Progenitor cell of endocrine pancreas (in vitro differentiated cells): ENCODE measurements at regions not wholly inside any gene's neighbourhood (a gene's known extent, or its start where the extent isn't known, plus 50 kb on each side); places are given as distances from the start of the nearest gene placed in this dataset.
A peak's percentile ranks its signal among the peaks of the same experiment; 100 is the strongest.
"Not testable (repeated sequence)": the region's sequence is repeated elsewhere in the genome, so short reads cannot be mapped to it uniquely, and the experiment has no call there.

Experiments used
- DNase-seq: peaks from one replicate; pipeline ENCODE4 v3.0.0; 2021; ENCODE audit warnings: low spot score; ENCODE audit not compliant: unreplicated experiment
- H3K27ac Mint-ChIP-seq: 2 replicates; pipeline ENCODE4 v1.8.0; 2021; ENCODE audit warnings: mild to moderate bottlenecking, moderate library complexity, mixed read lengths
- H3K27me3 Mint-ChIP-seq: 2 replicates; pipeline ENCODE4 v1.8.0; 2021; ENCODE audit warnings: mixed read lengths
- H3K36me3 Mint-ChIP-seq: 2 replicates; pipeline ENCODE4 v1.8.0; 2022; ENCODE audit warnings: mixed read lengths; ENCODE audit not compliant: insufficient read depth
- H3K4me1 Mint-ChIP-seq: 2 replicates; pipeline ENCODE4 v1.8.0; 2021; ENCODE audit warnings: low read depth, mixed read lengths
- H3K4me3 Mint-ChIP-seq: 2 replicates; pipeline ENCODE4 v1.8.0; 2021; ENCODE audit warnings: low read depth, mild to moderate bottlenecking, moderate library complexity, mixed read lengths
- H3K9me3 Mint-ChIP-seq: 2 replicates; pipeline ENCODE4 v1.8.0; 2021; ENCODE audit warnings: low read depth, mixed read lengths
- CTCF ChIP-seq: fragments of 200-600 bp; sonication (generic); IDR thresholded peaks from one replicate; pipeline ENCODE4 v1.5.0; 2021; ENCODE audit warnings: antibody characterized with exemption, mild to moderate bottlenecking; ENCODE audit not compliant: unreplicated experiment

DNA sequence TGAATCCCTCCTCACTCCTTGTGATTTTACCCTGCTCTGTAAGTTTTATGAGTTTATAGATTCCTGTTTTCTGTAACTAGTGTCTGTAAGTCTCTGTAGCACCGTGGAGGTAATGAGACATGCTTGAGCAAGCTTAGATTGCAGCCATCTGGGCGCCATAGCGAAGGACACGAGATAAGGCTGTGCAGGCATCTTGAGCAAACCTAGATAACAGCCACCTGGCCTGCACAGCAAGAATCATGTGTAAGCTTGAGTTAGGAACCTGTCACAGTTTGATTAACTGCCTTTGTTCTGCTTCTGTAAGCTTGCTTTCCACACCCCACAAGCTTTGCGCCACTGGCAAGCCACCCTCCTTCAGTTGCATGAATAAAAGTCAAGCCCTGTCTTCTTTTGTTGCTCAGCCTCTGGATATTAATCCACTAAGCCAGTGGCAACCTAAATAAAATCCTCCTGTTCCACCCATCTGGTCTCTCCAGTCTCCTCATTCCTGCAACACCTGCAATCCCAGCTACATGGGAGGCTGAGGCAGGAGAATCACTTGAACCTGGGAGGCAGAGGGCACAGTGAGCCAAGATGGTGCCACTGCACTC, 270.6 kb upstream of the RGPD4 start:
- H3K27me3 Mint-ChIP-seq, result no peaks in the 10 kb centered on the region
- peaks cover 18% of the 10 kb centered on the region for H3K9me3 Mint-ChIP-seq
- no peak overlapping the region for H3K27ac Mint-ChIP-seq
- no peak overlapping the region for H3K4me3 Mint-ChIP-seq
- no peak for DNase-seq
- no peaks in the 10 kb centered on the region for H3K4me1 Mint-ChIP-seq
- peaks cover 1% of the 10 kb centered on the region for H3K36me3 Mint-ChIP-seq
- no peak for TF ChIP-seq CTCF

DNA sequence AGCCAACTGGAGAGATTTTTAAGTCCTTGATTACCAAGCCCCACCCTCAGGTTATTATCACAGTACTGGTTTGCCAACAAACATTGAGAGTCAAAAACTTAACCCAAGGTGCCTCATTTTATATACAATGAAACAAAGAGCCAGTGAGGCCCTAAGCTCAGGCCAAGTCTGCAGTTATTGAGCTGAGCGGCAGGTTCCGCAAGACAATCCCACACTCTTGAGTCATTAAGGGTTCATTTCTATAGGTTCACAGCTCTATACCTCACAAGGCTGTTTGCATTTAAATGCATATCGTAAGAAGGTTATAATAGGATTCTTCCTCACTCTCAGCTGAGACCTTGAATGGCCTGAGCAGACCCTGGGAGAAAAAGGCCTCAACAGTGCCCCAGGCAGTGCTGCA, 268.4 kb upstream of the RGPD4 start:
- Mint-ChIP-seq H3K9me3 (peaks cover 18% of the 10 kb centered on the region), H3K36me3 (peaks cover 1% of the 10 kb centered on the region), H3K4me3 (no peak overlapping the region), H3K27me3 (no peaks in the 10 kb centered on the region), H3K27ac (no peak overlapping the region), H3K4me1 (peaks cover 2% of the 10 kb centered on the region)
- DNase-seq, result no peak
- TF ChIP-seq CTCF, result no peak

DNA sequence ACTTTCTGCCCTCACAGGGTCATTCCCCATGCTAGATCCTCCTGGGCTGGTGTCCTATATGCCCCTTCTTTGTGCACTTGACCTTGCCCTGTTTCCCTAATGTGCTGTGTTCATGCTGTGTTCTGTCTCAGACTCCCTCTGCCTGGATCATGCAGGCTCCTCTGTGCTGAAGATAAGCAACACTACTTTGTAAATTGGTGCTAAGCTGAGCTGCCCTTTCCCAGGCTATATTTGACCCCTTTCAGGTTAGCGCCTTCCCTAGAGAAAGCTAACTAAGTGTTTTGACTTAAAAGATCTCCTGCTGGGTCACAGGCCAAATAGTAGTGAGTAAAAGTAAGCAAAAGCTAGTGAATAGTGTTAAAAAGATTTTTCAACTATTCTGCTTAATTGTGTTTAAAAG, 257.2 kb upstream of the RGPD4 start:
- Mint-ChIP-seq H3K4me1 (peaks cover 4% of the 10 kb centered on the region), H3K9me3 (peaks cover 5% of the 10 kb centered on the region), H3K27me3 (peaks cover 4% of the 10 kb centered on the region), H3K36me3 (no peaks in the 10 kb centered on the region), H3K27ac (no peak overlapping the region), H3K4me3 (no peak overlapping the region)
- DNase-seq, result no peak
- TF ChIP-seq CTCF, result no peak

- DNase-seq, result no peak
- H3K4me1 Mint-ChIP-seq, result peaks cover 5% of the 10 kb centered on the region
- no peak overlapping the region for H3K27ac Mint-ChIP-seq
- no peak for TF ChIP-seq CTCF
- H3K36me3 Mint-ChIP-seq, result no peaks in the 10 kb centered on the region
- peaks cover 4% of the 10 kb centered on the region for H3K27me3 Mint-ChIP-seq
- peaks cover 5% of the 10 kb centered on the region for H3K9me3 Mint-ChIP-seq
- H3K4me3 Mint-ChIP-seq, result no peak overlapping the region
Observed at GRCh38 chr2:107570876-107571275, 255.8 kb upstream of the RGPD4 start.

GRCh38 chr2:107572890-107573289, 253.8 kb upstream of the RGPD4 start:
- TF ChIP-seq CTCF, result peak; percentile 32
- not testable (repeated sequence) for H3K9me3 Mint-ChIP-seq, H3K4me1 Mint-ChIP-seq, H3K27ac Mint-ChIP-seq, H3K4me3 Mint-ChIP-seq, H3K36me3 Mint-ChIP-seq, DNase-seq
- peaks cover 19% of the 10 kb centered on the region for H3K27me3 Mint-ChIP-seq
